DLD1 (cell line): ENCODE measurements at regions not wholly inside any gene's neighbourhood (a gene's known extent, or its start where the extent isn't known, plus 50 kb on each side); places are given as distances from the start of the nearest gene placed in this dataset.
"Not testable (repeated sequence)": the region's sequence is repeated elsewhere in the genome, so short reads cannot be mapped to it uniquely, and the experiment has no call there.

Source experiments
- in situ Hi-C: cut with HindIII; loops from 2 replicates; pipeline ENCODE4 v1.10.0; 2017; ENCODE audit warnings: low sequenced_read_pairs

DNA sequence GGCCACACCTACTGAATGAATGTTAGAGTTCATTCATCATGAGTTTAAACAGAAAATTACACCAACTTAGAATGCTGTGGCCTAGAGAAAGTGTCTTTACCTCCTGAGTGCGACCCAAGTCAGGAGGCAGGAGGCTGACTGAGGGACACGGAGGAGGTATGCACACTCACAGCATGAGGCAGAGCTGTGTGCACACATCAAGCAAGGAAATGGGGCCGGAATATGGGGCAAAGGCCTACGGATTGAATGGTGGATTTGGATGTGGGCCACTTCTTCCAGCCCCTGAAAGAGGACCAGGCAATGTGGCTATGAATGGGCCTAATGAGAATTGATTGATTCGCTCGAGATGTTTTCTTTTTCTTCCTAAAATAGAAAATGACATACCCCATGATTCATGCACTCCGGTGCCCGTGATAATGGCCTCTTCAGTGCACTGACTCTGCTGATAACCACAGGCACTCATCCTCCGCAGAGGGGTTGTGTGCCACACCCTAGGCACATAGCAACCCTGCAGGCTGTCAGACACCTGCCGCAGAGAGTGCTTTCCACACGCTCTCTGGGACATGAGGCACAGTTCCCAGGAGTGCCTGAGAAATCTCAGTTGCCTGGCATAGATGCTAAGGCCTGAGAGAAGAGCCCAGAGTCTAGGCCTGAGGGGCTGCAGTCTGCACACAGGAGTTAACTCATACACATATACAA lies 155.5 kb downstream of the GLUL start:
- in situ Hi-C loops = no loop called here

GRCh38 chr1:182235604-182235951 lies 156.0 kb downstream of the GLUL start:
- in situ Hi-C loops = no loop called here

- in situ Hi-C loops = no loop called here
Observed at GRCh38 chr1:182229921-182230491, 161.6 kb downstream of the GLUL start.

DNA sequence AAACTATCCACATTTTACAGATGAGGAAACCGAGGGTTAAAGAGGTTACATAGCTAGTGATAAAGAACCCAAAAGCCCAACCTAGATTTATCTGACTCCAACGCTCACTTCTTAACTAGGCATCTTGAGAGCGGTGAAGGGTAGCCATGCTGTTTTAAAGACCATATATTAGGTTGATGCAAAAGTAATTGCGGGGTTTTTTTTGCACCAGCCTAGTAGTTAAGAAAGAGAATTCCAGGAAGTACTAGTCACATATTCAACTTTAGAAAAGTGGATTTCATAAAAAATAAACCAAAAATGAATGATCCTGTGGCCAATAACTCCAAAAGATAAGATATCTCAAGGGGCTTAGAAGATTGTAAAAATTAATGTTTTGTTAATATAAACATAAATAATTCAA lies 162.1 kb downstream of the GLUL start:
- in situ Hi-C loops = no loop called here

DNA sequence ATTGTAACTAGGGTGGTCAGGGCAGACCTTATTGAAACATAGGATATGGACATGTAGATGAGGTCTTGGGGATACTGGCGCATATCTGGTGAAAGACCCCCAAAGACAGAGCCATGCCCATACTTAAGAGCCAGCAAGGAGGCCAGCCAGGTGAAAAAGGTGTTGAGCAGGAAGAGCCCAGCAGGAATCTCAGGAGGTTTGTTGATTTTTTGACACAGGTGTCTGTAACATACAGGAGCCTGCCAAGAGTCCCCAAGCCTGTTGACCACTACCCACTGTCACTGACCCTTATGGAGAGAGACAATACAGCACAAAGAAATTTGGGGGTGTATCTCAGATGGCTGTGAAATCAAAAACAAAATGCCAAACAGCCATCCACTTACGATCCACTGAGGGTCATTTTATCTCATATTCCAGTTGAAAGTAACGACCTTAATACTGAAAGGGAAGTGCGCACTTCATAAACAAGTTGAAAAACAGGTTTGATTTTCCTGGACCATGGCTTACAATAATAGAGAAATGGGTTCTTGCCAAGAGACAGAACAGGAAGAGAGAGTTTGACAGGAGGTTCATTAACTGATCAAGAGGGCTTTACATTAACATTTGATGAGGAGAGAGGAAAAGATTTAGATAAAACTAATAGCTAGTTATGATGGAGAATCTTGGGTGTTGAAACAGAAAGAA lies 163.6 kb downstream of the GLUL start:
- in situ Hi-C loops = no loop called here

DNA sequence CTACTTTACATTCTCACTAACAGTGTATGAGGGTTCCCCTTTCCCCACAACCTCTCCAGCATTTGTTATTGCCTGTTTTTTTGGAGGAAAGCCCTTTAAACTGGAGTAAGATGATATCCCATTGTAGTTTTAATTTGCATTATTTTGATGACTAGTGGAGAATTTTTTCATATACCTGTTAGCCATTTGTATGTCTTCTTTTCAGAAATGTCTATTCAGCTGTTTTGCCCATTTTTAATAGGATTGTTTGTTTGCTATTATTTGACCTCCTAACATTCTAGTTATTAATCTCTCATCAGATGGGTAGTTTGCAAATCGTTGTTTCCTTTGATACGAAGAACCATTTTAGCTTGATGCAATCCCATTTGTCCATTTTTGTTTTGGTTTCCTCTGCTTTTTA lies 165.0 kb downstream of the GLUL start:
- in situ Hi-C loops = no loop called here

DNA sequence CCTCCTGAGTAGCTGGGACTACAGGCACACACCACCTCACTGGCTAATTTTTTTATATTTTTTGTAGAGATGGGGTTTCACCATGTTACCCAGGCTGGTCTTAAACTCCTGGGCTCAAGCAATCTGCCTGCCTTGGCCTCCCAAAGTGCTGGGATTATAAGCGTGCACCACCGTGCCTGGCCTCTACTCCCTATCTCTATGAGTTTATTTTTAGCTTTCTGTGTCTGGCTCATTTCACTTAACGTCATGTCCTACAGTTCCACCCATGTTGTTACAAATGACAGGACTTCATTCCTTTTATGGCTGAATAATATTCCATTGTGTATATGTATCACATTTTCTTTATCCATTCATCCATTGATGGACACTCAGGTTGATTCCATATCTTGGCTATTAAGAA lies 164.2 kb upstream of the ZNF648 start:
- in situ Hi-C loops = not testable (repeated sequence)

DNA sequence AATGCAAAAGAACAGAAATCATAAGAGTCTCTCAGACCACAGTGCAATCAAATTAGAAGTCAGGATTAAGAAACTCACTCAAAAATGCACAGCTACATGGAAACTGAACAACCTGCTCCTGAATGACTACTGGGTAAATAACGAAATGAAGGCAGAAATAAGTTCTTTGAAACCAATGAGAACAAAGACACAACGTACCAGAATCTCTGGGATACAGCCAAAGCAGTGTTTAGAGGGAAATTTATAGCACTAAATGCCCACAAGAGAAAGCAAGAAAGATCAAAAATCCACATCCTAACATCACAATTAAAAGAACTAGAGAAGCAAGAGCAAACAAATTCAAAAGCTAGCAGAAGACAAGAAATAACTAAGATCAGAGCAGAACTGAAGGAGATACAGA lies 160.5 kb upstream of the ZNF648 start:
- in situ Hi-C loops = not testable (repeated sequence)

DNA sequence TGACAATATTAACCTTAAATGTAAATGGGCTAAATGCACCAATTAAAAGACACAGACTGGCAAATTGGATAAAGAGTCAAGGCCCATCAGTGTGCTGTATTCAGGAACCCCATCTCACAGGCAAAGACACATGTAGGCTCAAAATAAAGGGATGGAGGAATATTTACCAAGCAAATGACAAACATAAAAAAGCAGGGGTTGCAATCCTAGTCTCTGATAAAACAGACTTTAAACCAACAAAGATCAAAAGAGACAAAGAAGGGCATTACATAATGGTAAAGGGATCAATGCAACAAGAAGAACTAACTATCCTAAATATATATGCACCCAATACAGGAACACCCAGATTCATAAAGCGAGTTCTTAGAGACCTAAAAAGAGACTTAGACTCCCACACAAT lies 159.9 kb upstream of the ZNF648 start:
- in situ Hi-C loops = not testable (repeated sequence)

- in situ Hi-C loops = no loop called here
Observed at GRCh38 chr1:182217967-182218366, 156.5 kb upstream of the ZNF648 start.

GRCh38 chr1:182217071-182217470 lies 155.6 kb upstream of the ZNF648 start:
- in situ Hi-C loops = no loop called here

DNA sequence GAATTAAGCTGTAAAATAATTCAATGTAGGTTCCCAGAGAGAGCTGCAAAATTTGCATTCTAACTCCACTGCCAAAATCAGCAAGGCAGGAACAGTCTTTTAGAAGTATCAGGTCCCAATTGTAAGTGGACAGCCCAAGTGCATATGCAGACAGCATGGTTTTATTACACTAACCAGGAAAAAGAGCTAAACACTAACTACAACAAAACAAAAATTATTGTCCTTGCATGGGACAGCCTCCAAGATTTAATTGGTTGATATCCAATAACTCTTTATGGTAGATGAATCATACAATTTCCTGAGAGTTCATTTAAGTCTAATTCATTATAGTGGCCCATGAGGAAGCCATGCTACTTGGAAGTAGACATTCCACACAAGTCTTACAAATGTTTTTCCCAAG lies 154.3 kb upstream of the ZNF648 start:
- in situ Hi-C loops = no loop called here

GRCh38 chr1:182213163-182213562 lies 151.7 kb upstream of the ZNF648 start:
- in situ Hi-C loops = no loop called here

DNA sequence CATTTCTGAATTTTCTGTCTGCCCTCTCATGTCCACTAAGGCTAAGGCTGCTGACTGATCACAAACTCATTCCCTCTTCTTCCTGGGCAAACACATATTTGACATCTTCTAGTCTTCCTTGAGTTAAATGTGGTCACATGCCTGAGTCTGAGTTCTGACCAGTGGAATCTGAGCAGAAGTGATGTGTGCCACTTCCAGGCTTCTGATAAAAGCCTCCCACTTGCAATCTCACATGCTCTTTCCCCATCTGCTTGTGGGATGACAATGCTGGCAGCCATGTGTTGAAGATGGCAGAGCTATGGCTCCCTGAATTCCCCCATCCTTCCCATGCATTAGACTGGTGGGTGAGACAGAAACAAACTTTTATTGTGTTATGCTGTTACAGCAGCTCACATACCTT lies 149.9 kb upstream of the ZNF648 start:
- in situ Hi-C loops = no loop called here

GRCh38 chr1:182210417-182210816 lies 148.9 kb upstream of the ZNF648 start:
- in situ Hi-C loops = no loop called here

DNA sequence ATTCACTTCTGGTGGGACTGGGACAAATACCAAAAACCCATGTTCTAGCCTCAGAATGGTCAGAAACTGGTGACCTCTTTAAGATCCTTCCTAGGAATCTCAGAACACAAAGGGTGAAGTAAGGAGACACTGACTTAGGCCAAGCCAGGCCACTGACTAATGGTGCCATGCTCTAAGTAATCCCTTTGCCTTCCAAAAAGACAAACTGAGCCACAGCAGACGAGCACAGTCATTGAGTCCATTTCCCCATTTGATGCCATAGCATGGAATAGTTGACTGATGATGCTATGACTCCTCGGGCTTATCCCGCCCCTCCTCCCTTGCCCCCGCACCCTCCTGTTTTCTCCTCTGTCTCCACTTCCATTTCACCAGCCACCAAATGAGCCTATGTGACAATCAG lies 145.8 kb upstream of the ZNF648 start:
- in situ Hi-C loops = no loop called here

DNA sequence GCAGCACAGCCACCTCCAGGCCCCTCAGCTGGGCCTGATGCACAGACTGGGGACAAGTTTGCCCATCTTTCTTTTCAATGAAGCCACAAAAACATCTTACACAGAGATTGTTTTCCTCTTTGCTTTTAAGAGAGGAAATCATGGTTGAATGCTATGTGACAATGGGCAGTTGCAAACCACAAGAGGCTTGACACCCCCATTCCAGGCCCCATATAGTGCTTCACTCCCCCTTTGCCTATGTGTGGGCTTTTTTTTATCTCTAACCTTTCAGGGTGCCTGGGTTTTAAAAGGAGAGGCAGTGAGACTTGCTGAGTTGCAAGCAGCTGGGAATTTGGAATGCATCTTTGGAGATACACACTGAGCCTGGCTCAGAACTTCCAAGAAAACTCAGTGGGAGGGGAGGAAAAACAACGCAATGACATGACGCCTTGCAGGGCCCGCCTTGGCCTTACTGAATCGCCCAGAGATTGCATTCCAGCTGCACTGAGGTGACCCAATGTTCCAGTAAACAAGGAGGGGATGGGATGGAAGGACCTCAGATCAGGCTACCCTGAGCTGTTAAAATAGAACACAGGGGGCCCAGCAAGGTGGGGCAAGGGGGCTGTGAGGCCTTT lies 145.2 kb upstream of the ZNF648 start:
- in situ Hi-C loops = no loop called here

DNA sequence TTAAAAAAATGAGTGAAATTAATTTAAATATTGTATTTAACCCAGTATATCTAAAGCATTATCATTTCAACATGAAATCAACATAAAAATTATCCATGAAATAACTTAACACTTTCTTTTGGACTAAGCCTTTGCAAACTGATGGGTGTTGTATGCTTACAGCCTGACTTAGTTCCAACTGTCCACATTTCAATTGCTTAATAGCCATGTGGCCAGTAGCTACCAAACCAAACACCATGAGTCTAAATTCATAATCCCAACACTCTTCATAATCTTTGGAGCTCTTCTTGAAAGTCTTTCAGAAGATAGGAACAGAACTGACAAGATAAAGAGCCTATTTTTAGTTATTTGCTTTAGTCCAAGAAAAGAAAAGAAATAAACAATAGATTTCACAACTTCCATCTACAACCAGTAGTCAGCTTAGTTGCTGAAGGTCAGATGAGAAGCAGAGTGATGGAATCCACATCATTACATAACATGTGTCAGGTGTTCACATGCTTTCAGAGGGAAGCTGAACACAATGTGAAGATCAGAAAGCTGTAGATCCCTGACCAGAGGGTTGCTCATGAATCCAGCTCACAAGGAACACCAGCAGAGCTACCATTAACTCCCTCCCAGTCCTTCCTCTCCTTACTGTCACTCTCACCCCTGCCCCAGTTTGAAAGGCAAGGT lies 144.0 kb upstream of the ZNF648 start:
- in situ Hi-C loops = no loop called here

DNA sequence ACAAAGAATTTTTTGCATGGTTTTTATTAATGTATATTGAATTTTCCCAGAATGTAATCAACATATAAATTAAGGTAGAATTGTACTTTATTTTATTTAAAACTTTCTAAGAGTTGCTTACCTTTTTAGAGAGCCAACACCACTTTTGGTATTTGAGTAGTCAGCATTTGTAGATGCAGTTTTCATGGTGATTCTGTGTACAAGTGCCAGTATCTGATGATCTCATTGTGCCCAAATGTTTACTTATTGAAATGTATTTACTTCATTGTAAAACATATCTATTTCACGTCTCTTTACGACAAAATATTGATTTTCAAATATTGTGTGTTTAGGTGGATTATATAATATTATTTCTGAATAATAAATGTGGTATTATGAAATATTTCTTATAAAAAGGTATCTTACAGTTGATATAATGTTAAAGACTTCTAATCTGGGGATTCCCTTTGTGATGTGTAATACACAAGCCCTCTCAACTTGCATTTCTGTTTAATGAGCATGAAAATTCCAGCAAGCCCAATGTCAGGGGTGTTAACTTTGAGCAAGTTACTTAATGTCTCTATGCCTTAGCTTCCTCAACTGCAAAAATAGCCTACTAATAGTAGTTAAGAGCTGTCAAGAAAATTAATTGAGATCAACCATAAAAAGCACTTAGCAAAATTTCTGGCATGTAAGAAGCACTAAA lies 141.8 kb upstream of the ZNF648 start:
- in situ Hi-C loops = no loop called here

- in situ Hi-C loops = not testable (repeated sequence)
Observed at GRCh38 chr1:182201490-182201889, 140.0 kb upstream of the ZNF648 start.
